PFSK-1 (cell line): ENCODE measurements at regions not wholly inside any gene's neighbourhood (a gene's known extent, or its start where the extent isn't known, plus 50 kb on each side); places are given as distances from the start of the nearest gene placed in this dataset.

Source experiments
- POLR2AphosphoS5 ChIP-seq: IDR thresholded peaks from 2 replicates; pipeline ENCODE4 v1.6.1; 2012; ENCODE audit warnings: low read depth, mild to moderate bottlenecking, control low read depth, low read length, moderate library complexity
- SIN3A ChIP-seq: IDR thresholded peaks from 2 replicates; pipeline ENCODE4 v1.6.1; 2012; ENCODE audit warnings: mild to moderate bottlenecking, low read length, moderate library complexity, borderline replicate concordance; ENCODE audit not compliant: insufficient read depth
- TAF1 ChIP-seq: IDR thresholded peaks from 2 replicates; pipeline ENCODE4 v1.6.1; 2012; ENCODE audit warnings: low read length, control low read depth, borderline replicate concordance; ENCODE audit not compliant: insufficient read depth
- TF ChIP-seq, protein P1 (sequence below), 2 experiments: IDR thresholded peaks; 2 replicates each; pipeline versions ENCODE4 v1.6.1 to v1.8.0; 2011 to 2012; ENCODE audit warnings: low read depth in 2 of 2, low read length in 2 of 2, control low read depth in 1 of 2, inconsistent platforms in 1 of 2, mild to moderate bottlenecking in 1 of 2, moderate library complexity in 1 of 2; ENCODE audit not compliant: insufficient read depth in 1 of 2

DNA sequence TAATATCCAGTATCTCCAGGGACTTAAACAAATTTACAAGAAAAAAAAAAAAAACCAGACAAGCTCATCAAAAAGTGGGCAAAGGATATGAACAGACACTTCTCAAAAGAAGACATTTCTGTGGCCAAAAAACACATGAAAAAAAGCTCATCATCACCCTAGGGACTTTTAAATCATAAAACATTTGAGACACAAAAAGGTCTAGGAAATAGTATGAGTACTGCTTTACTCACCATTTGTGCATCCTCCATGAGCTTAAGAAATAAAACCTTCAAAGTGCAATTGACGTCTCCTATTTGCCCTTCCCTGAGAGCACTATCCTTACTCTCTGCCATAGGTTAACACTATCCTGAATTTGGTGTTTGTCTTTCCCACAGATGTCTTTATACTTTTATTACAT is 193.7 kb upstream of the NREP start:
- TF ChIP-seq POLR2AphosphoS5: no peak
- TF ChIP-seq TAF1: no peak
- TF ChIP-seq, protein P1, sequence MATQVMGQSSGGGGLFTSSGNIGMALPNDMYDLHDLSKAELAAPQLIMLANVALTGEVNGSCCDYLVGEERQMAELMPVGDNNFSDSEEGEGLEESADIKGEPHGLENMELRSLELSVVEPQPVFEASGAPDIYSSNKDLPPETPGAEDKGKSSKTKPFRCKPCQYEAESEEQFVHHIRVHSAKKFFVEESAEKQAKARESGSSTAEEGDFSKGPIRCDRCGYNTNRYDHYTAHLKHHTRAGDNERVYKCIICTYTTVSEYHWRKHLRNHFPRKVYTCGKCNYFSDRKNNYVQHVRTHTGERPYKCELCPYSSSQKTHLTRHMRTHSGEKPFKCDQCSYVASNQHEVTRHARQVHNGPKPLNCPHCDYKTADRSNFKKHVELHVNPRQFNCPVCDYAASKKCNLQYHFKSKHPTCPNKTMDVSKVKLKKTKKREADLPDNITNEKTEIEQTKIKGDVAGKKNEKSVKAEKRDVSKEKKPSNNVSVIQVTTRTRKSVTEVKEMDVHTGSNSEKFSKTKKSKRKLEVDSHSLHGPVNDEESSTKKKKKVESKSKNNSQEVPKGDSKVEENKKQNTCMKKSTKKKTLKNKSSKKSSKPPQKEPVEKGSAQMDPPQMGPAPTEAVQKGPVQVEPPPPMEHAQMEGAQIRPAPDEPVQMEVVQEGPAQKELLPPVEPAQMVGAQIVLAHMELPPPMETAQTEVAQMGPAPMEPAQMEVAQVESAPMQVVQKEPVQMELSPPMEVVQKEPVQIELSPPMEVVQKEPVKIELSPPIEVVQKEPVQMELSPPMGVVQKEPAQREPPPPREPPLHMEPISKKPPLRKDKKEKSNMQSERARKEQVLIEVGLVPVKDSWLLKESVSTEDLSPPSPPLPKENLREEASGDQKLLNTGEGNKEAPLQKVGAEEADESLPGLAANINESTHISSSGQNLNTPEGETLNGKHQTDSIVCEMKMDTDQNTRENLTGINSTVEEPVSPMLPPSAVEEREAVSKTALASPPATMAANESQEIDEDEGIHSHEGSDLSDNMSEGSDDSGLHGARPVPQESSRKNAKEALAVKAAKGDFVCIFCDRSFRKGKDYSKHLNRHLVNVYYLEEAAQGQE (IDR thresholded peaks at IDR 0.05; ENCODE audit: insufficient read depth in 1 of 2, low read depth in 2 of 2, low read length in 2 of 2): no peak
- no peak for TF ChIP-seq SIN3A
